ENCODE measurements at regions not wholly inside any gene's neighbourhood (a gene's known extent, or its start where the extent isn't known, plus 50 kb on each side); places are given as distances from the start of the nearest gene placed in this dataset.

DNA sequence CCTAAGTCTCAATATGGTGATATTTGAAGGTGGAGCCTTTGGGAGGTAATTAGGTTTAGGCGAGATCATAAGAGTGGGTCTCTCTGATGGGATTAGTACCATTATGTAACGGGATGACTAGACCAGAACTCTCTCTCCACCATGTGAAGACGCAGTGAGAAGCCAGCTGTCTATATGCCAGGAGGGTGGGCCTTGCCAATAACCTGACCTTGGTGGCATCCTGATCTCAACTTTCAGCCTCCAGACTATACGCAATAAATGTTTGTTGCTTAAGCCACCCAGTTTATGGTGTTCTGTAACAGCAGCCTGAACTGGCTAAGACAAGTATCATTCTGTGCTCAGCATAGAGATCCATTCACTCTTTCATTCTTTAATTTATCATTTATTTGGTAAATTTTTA lies 167.2 kb upstream of the CDH11 start:
- DNase-seq (ENCODE audit: low spot score): no peak
- H4K20me1 ChIP-seq (ENCODE audit: insufficient read depth, poor library complexity, severe bottlenecking): no peaks in the 10 kb centered on the region
- no peaks in the 10 kb centered on the region for H3K36me3 ChIP-seq (replicated peaks; ENCODE audit: insufficient read depth, low read depth)
- no peak overlapping the region for H2AFZ ChIP-seq
- no peaks in the 10 kb centered on the region for H3K9me3 ChIP-seq (ENCODE audit: low read depth)
- no peaks in the 10 kb centered on the region for H3K9me2 ChIP-seq (replicated peaks; ENCODE audit: insufficient read depth)
- H3K4me2 ChIP-seq: no peak overlapping the region
- 96% methylated on average over 4 of the region's 4 CpGs for WGBS (ENCODE audit: low lambda C conversion rate, missing lambda C conversion rate)
- no peak overlapping the region for H3K27ac ChIP-seq
- H3K4me1 ChIP-seq (ENCODE audit: insufficient read depth): peaks cover 9% of the 10 kb centered on the region
- H3K4me3 ChIP-seq: no peak overlapping the region
- H3K27me3 ChIP-seq: no peaks in the 10 kb centered on the region
- H3K79me2 ChIP-seq: no peaks in the 10 kb centered on the region
- no peak for TF ChIP-seq EZH2phosphoT487 (IDR thresholded peaks at IDR 0.05; ENCODE audit: low read depth, severe bottlenecking, unreplicated experiment)
- no peak for TF ChIP-seq EZH2 (IDR thresholded peaks at IDR 0.05; ENCODE audit: borderline replicate concordance)
- TF ChIP-seq, protein P1, sequence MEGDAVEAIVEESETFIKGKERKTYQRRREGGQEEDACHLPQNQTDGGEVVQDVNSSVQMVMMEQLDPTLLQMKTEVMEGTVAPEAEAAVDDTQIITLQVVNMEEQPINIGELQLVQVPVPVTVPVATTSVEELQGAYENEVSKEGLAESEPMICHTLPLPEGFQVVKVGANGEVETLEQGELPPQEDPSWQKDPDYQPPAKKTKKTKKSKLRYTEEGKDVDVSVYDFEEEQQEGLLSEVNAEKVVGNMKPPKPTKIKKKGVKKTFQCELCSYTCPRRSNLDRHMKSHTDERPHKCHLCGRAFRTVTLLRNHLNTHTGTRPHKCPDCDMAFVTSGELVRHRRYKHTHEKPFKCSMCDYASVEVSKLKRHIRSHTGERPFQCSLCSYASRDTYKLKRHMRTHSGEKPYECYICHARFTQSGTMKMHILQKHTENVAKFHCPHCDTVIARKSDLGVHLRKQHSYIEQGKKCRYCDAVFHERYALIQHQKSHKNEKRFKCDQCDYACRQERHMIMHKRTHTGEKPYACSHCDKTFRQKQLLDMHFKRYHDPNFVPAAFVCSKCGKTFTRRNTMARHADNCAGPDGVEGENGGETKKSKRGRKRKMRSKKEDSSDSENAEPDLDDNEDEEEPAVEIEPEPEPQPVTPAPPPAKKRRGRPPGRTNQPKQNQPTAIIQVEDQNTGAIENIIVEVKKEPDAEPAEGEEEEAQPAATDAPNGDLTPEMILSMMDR (IDR thresholded peaks at IDR 0.05; ENCODE audit: poor library complexity): no peak

DNA sequence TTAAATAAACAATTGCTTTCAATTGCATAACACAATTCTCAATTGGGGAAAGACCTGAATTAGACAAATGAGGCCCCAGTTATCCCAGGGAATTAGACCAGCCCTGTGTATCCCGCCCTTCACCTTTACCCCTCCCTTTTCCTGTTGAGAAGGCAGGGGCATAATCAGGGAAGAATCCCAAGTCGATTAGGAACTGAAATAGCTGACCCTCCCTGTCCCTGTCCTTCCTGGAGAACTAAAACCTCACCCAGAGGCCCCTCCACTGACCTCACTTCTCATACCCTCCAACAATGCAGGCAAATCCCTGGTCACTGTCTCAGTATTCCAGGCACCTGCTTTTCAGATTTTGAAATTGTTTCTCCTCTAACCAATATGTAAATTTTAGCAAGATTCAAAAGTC lies 165.4 kb upstream of the CDH11 start:
- no peak for DNase-seq (ENCODE audit: low spot score)
- H4K20me1 ChIP-seq (ENCODE audit: insufficient read depth, poor library complexity, severe bottlenecking): no peaks in the 10 kb centered on the region
- no peaks in the 10 kb centered on the region for H3K9me2 ChIP-seq (replicated peaks; ENCODE audit: insufficient read depth)
- H2AFZ ChIP-seq: no peak overlapping the region
- no peaks in the 10 kb centered on the region for H3K27me3 ChIP-seq
- no peak overlapping the region for H3K27ac ChIP-seq
- H3K4me1 ChIP-seq (ENCODE audit: insufficient read depth): peaks cover 12% of the 10 kb centered on the region
- TF ChIP-seq EZH2phosphoT487 (IDR thresholded peaks at IDR 0.05; ENCODE audit: low read depth, severe bottlenecking, unreplicated experiment): no peak
- TF ChIP-seq EZH2 (IDR thresholded peaks at IDR 0.05; ENCODE audit: borderline replicate concordance): no peak
- TF ChIP-seq, protein P1 (IDR thresholded peaks at IDR 0.05; ENCODE audit: poor library complexity): no peak
- no peaks in the 10 kb centered on the region for H3K36me3 ChIP-seq (replicated peaks; ENCODE audit: insufficient read depth, low read depth)
- H3K79me2 ChIP-seq: no peaks in the 10 kb centered on the region
- no peaks in the 10 kb centered on the region for H3K9me3 ChIP-seq (ENCODE audit: low read depth)
- WGBS (ENCODE audit: low lambda C conversion rate, missing lambda C conversion rate): 44% methylated on average over 2 of the region's 2 CpGs
- H3K4me3 ChIP-seq: no peak overlapping the region
- H3K4me2 ChIP-seq: no peak overlapping the region

DNA sequence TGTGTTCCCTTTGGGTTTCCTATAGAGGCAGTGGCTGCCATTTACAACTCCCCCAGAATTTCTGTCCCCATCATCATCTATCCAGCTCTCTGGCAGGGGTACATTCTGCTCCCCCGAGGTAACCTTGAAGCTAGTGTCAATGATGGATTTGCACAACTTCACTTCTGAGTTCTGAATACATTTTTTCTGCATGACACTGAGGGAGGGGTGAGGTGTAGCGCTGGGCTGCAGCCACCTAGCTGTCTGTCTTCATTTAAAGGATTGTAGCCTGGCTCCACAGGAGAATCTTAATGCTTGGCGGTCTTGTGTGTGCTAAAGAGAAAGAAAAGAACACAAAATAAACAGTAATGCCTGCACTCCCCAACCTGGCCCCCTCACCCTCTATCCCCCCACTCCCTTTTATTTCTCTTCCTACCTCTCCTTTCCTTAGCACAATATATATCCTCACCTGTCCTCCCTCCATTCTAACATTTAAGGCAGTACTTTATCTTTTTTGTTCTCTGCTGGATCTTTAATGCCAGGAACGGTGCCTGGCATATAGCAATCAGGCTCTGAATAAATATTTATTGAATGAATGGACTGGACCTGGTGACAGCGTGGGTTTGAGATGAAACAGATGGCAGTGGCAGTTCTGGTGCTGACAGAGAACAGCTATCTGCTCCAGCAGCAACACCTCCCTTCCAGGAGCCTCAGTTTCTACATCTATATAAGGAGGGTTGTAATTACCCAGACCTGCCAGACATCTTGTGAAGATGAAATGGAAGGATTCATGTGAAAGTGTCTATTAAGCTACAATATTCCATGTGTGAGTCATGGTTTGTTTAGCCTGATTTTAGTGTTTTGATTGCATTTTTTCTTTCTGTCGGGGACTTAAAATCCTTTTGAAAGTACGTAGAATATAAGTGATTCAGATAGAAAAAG lies 163.5 kb upstream of the CDH11 start:
- Histone ChIP-seq H3K27me3 (no peaks in the 10 kb centered on the region), H3K4me1 (ENCODE audit: insufficient read depth) (peaks cover 12% of the 10 kb centered on the region), H3K36me3 (replicated peaks; ENCODE audit: insufficient read depth, low read depth) (no peaks in the 10 kb centered on the region), H3K27ac (peak overlapping the region; percentile 11), H2AFZ (no peak overlapping the region), H3K79me2 (no peaks in the 10 kb centered on the region), H4K20me1 (ENCODE audit: insufficient read depth, poor library complexity, severe bottlenecking) (no peaks in the 10 kb centered on the region), H3K4me3 (no peak overlapping the region), H3K9me2 (replicated peaks; ENCODE audit: insufficient read depth) (no peaks in the 10 kb centered on the region), H3K4me2 (peak overlapping the region; percentile 47), H3K9me3 (ENCODE audit: low read depth) (no peaks in the 10 kb centered on the region)
- DNase-seq (ENCODE audit: low spot score): peak; percentile 22
- TF ChIP-seq, protein P1 (IDR thresholded peaks at IDR 0.05; ENCODE audit: poor library complexity): no peak
- TF ChIP-seq EZH2phosphoT487 (IDR thresholded peaks at IDR 0.05; ENCODE audit: low read depth, severe bottlenecking, unreplicated experiment) (no peak), EZH2 (IDR thresholded peaks at IDR 0.05; ENCODE audit: borderline replicate concordance) (no peak)
- 34% methylated on average over 7 of the region's 7 CpGs for WGBS (ENCODE audit: low lambda C conversion rate, missing lambda C conversion rate)
